ENCODE measurements at regions not wholly inside any gene's neighbourhood (a gene's known extent, or its start where the extent isn't known, plus 50 kb on each side); places are given as distances from the start of the nearest gene placed in this dataset.
"Not testable (repeated sequence)": the region's sequence is repeated elsewhere in the genome, so short reads cannot be mapped to it uniquely, and the experiment has no call there.

- DNase-seq (ENCODE audit: low spot score), result no peak
These were observed 395.6 kb upstream of the PBX1 start for GRCh38 chr1:164163289-164163849.

DNA sequence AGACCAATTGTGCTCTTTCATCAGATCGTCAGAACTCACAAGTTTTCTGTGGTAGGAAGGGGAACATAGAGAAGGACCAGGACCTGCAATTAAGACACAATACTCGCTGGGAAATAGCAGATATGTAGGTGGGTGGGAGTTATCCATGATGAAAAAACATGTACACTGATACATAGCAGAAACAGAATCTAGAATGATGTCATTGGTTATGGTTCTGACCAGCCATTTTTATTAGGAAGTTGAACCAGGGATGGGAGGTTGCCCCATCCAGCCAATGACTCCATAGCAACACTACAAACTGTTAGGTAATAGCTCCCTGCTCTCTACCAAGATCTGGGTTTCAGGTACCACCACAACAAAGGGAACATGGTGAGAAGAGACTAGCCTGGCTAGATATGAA lies 393.5 kb upstream of the PBX1 start:
- no peak for DNase-seq (ENCODE audit: low spot score)

GRCh38 chr1:164166454-164166853 lies 392.5 kb upstream of the PBX1 start:
- DNase-seq (ENCODE audit: low spot score), result not testable (repeated sequence)

GRCh38 chr1:164177118-164177517 lies 381.9 kb upstream of the PBX1 start:
- DNase-seq (ENCODE audit: low spot score), result no peak

- no peak for DNase-seq (ENCODE audit: low spot score)
These were observed 378.2 kb upstream of the PBX1 start for GRCh38 chr1:164180824-164181223.

GRCh38 chr1:164183854-164184635 lies 374.9 kb upstream of the PBX1 start:
- no peak for DNase-seq (ENCODE audit: low spot score)

- DNase-seq (ENCODE audit: low spot score), result no peak
These were observed 372.1 kb upstream of the PBX1 start for GRCh38 chr1:164186881-164187280.

- no peak for DNase-seq (ENCODE audit: low spot score)
These were observed 370.5 kb upstream of the PBX1 start for GRCh38 chr1:164188497-164188896.

DNA sequence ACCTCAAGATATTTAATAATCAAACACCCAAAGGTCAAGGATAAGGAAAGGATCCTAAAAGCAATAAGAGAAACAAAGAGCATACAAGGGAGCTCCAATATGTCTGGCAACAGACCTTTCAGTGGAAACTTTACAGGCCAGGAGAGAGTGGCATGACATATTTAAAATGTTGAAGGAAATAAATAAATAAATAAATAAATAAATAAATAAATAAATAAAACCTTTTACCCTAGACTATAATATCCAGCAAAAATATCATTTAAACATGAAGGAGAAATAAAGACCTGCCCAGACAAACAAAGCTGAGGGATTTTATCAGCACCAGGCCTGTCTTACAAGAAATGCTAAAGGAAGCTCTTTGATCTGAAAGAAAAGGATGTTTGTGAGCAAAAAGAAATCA lies 367.8 kb upstream of the PBX1 start:
- no peak for DNase-seq (ENCODE audit: low spot score)

GRCh38 chr1:164210211-164210739 lies 348.7 kb upstream of the PBX1 start:
- DNase-seq (ENCODE audit: low spot score), result no peak

GRCh38 chr1:164223378-164223777 lies 335.6 kb upstream of the PBX1 start:
- no peak for DNase-seq (ENCODE audit: low spot score)

GRCh38 chr1:164225011-164225410 lies 334.0 kb upstream of the PBX1 start:
- no peak for DNase-seq (ENCODE audit: low spot score)

GRCh38 chr1:164226977-164227376 lies 332.0 kb upstream of the PBX1 start:
- DNase-seq (ENCODE audit: low spot score), result no peak

DNA sequence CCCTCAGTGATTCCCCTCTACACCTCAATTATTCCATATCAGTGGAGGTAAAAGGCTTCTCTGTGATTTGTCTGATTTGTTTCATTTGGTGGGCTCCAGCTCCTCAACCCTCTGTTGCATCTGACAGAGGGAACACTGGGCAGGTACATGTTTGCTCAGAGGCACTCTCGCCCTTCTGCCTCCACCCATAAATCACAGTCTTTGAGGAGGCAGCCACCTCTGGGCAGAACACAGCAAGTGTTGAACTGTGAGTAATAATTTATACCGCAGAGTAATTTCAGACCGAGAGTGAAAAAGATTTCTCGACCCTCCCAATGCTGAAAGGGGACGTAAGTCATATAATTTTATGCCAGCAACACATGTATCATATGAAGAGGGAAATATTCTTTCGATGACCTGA lies 330.1 kb upstream of the PBX1 start:
- no peak for DNase-seq (ENCODE audit: low spot score)

DNA sequence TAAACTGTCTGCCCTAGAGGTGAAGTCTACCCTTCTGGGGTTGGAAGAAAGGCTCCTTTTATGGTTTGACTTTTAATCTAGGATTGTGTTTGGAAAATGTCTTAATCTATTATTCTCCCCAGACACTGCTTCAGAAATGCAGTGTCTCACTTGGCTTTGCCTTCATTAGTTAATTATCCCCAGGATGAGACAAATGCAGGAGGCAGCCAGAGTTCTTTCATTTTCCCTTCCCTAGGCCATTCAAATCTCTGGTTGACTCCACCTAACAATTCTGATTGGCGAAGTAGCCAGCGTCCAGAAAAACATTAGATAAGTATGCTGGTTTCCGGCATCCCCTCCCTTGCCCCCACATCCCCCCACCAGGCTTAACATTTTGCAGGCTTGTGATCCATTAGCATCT lies 325.8 kb upstream of the PBX1 start:
- DNase-seq (ENCODE audit: low spot score), result no peak

DNA sequence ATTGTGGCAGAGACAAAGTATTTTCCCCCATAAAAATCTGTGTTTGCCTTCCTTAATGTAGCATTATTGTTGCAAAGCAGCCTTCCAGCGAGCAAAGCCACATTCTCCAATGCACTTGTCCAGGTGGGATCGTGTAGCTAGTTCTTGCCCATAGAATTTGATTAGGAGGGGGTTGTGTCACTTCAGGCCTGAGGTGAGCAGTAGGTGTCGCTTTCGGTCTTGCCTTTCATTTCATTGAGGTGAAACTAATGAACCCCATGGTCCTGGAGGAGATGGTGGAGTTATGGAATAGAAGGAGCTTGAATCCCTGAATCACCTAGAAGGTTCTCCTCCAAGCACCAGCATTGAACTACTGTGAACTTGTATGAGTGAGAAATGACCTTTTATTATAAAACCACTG lies 318.9 kb upstream of the PBX1 start:
- no peak for DNase-seq (ENCODE audit: low spot score)

DNA sequence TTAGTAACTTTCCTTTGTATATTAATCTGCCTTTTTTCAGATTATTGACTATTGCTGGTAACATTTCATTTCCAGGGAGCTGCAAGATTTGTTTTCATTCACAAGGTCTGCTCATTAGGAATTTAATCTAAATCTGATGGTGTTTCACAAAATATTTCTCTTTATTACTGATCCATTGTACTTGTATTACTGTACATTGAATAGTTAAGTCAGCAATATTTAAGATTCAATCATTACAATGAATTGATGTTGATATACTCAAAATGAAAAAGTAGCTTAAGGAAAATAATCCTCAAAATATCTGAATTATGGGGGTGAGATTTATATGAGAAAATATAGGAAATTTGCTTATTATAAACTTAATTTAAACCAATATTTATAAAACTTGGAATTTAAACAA lies 308.6 kb upstream of the PBX1 start:
- DNase-seq (ENCODE audit: low spot score), result no peak

DNA sequence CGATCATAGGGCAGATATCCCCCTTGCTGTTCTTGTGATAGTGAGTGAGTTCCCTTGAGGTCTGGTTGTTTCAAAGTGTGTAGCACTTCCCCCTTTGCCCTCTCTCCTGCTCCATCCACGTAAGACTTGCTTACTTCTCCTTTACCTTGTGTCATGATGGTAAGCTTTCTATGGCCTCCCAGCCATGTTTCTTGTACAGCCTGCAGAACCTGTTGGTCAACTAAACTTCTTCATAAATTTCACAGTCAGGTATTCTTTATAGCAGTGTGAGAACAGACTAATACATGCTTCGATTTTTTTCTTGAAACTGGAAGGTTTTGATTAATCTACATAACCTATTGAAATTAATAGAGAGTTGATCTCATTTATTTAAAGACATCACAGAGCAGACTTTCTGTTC lies 302.5 kb upstream of the PBX1 start:
- DNase-seq (ENCODE audit: low spot score), result no peak

- DNase-seq (ENCODE audit: low spot score), result no peak
These were observed 297.2 kb upstream of the PBX1 start for GRCh38 chr1:164261691-164262240.

DNA sequence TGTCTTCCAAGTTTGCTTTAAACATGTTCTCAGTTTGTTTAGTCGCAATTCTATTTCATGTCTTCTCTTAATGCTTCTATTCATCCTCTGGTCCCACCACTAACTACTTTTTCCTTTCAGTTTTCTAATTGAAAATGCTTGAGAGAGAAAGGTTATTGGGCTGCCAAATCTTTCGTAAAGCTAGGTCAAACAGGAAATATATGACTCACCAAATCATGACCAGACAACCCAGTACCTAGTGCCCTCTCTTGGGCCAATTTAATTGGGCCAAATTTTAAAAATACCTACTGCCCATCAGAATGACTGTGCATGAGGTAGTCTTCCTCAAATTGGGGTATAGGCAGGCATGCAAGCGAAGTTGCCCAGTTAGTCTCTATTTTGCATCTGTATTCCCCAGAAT lies 295.4 kb upstream of the PBX1 start:
- DNase-seq (ENCODE audit: low spot score), result no peak

GRCh38 chr1:164265232-164265631 lies 293.8 kb upstream of the PBX1 start:
- DNase-seq (ENCODE audit: low spot score), result no peak

GRCh38 chr1:164272156-164272555 lies 286.8 kb upstream of the PBX1 start:
- DNase-seq (ENCODE audit: low spot score), result no peak

DNA sequence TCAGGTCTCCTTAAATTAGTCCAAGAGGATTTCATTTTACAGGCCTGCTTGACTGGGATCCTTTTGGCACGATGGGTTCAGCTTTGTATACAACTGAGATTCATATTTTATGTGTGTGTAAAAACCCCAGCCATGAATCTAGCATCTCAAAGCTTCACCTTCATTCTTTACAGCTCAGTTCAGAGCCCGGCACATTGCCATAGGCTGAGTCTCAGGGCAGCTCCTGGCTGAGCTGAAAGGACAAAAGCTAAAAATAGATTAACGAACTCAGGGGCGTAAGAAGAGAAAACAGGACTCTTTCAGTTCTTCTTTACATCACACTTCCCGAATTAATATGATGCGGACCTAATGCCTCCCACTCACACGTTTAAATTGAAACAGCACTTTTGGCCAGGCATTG lies 262.8 kb upstream of the PBX1 start:
- no peak for DNase-seq (ENCODE audit: low spot score)

- no peak for DNase-seq (ENCODE audit: low spot score)
These were observed 250.9 kb upstream of the PBX1 start for GRCh38 chr1:164308101-164308500.

Measured in globus pallidus (tissue), 1 donor.